HT1080 (cell line): ENCODE measurements at regions not wholly inside any gene's neighbourhood (a gene's known extent, or its start where the extent isn't known, plus 50 kb on each side); places are given as distances from the start of the nearest gene placed in this dataset.
"Not testable (repeated sequence)": the region's sequence is repeated elsewhere in the genome, so short reads cannot be mapped to it uniquely, and the experiment has no call there.

ENCODE experiments used
- DNase-seq: peaks from one replicate; pipeline ENCODE4 v3.0.0-alpha.2; 2015; ENCODE audit warnings: low read depth

GRCh38 chr12:78490861-78491260 lies 373.7 kb upstream of the SYT1 start:
- DNase-seq: no peak

GRCh38 chr12:78494911-78495310 lies 369.7 kb upstream of the SYT1 start:
- no peak for DNase-seq

- DNase-seq: no peak
Observed at GRCh38 chr12:78501825-78502224, 362.7 kb upstream of the SYT1 start.

GRCh38 chr12:78519422-78519821 lies 345.2 kb upstream of the SYT1 start:
- no peak for DNase-seq

- no peak for DNase-seq
Observed at GRCh38 chr12:78530100-78530765, 334.3 kb upstream of the SYT1 start.

- DNase-seq: no peak
Observed at GRCh38 chr12:78531831-78532458, 332.6 kb upstream of the SYT1 start.

- no peak for DNase-seq
Observed at GRCh38 chr12:78534311-78534710, 330.3 kb upstream of the SYT1 start.

GRCh38 chr12:78540606-78541336 lies 323.8 kb upstream of the SYT1 start:
- no peak for DNase-seq

- no peak for DNase-seq
Observed at GRCh38 chr12:78550831-78551230, 313.7 kb upstream of the SYT1 start.

GRCh38 chr12:78555802-78556201 lies 308.8 kb upstream of the SYT1 start:
- no peak for DNase-seq

GRCh38 chr12:78556651-78557050 lies 307.9 kb upstream of the SYT1 start:
- no peak for DNase-seq

- no peak for DNase-seq
Observed at GRCh38 chr12:78559416-78559815, 305.2 kb upstream of the SYT1 start.

GRCh38 chr12:78559886-78560285 lies 304.7 kb upstream of the SYT1 start:
- no peak for DNase-seq

GRCh38 chr12:78560633-78561032 lies 303.9 kb upstream of the SYT1 start:
- no peak for DNase-seq

- DNase-seq: peak; percentile 18
Observed at GRCh38 chr12:78562368-78563205, 302.0 kb upstream of the SYT1 start.

GRCh38 chr12:78563826-78564225 lies 300.7 kb upstream of the SYT1 start:
- no peak for DNase-seq

GRCh38 chr12:78566456-78566855 lies 298.1 kb upstream of the SYT1 start:
- no peak for DNase-seq

- DNase-seq: no peak
Observed at GRCh38 chr12:78568321-78569020, 296.1 kb upstream of the SYT1 start.

GRCh38 chr12:78571953-78572352 lies 292.6 kb upstream of the SYT1 start:
- peak; percentile 3 for DNase-seq

GRCh38 chr12:78575208-78575607 lies 289.4 kb upstream of the SYT1 start:
- not testable (repeated sequence) for DNase-seq

GRCh38 chr12:78579846-78580245 lies 284.7 kb upstream of the SYT1 start:
- no peak for DNase-seq
